HG02571 (cell line): ENCODE measurements at regions not wholly inside any gene's neighbourhood (a gene's known extent, or its start where the extent isn't known, plus 50 kb on each side); places are given as distances from the start of the nearest gene placed in this dataset.
"Not testable (repeated sequence)": the region's sequence is repeated elsewhere in the genome, so short reads cannot be mapped to it uniquely, and the experiment has no call there.

Source experiments
- ATAC-seq: cut with Tn5 transposase; IDR thresholded peaks from one replicate; pipeline ENCODE4 v1.9.1; 2021; ENCODE audit warnings: mild to moderate bottlenecking, moderate library complexity; ENCODE audit not compliant: unreplicated experiment

DNA sequence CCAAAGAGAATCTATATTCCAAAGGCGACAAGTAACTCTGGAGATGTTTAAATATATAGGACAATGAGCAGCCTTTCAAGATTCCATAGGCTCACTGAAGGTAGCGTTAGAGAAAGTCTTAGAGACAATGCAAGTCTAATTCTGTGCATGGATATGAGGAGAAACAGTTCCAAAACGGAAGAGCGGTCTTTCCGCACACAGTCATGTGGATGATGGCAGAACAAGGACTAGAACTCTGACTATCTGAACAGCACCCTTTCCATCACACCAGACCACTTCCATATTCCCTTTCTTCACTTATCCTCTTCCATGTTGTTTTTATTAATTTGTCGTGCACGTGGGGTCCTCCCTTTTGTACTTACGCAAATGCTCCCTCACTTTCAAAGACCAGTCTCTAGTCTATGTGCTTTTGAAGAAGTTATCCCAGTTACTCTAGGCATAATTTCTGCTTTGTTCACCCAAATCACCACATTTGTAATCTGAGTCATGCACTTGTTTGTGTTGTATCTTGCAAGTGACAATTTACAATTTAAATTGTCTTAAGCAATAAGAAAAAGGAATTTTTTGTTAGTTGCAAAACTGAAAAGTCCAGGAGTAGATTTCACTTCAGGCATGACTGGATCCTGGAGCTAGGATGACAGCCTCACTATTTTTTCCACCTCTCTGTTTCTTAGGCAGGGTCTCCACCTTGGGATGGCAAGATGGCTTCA lies 116.0 kb upstream of the ADRA1B start:
- no peak for ATAC-seq

DNA sequence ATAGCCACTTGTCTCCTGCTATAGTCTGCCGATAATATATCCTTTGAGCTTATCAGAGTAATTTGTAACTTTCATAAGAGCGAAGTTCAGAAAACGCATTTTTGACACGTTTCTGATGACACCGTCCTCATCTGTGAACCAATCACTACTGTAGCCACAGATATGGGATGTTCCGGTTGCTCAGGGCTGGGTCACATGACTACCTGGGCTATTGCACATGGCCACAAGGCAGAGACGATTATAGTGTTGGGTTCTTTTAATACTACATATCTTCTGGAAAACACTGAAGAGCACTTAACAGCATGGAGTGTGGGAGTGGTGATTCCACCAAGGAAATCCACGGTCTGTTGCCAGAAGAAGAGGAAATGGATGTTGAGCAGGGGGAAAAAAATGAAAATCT lies 115.0 kb upstream of the ADRA1B start:
- ATAC-seq: no peak

DNA sequence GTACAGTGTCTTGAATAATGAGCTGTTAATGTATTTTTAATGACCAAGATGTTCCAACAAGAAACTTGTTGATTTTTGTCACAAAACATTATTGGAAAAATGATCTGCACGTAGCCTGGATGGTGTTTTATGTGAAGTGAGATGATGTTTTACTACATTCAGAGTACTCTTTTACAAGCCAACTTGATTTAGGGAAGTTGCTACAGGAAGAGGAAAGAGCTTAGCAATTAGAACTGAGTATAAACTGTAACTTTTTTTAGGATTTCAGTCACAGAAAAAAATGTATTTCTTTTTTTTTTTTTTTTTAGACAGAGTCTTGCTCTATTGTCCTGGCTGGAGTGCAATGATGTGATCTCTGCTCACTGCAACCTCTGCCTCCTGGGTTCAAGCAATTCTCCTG lies 113.6 kb upstream of the ADRA1B start:
- no peak for ATAC-seq

DNA sequence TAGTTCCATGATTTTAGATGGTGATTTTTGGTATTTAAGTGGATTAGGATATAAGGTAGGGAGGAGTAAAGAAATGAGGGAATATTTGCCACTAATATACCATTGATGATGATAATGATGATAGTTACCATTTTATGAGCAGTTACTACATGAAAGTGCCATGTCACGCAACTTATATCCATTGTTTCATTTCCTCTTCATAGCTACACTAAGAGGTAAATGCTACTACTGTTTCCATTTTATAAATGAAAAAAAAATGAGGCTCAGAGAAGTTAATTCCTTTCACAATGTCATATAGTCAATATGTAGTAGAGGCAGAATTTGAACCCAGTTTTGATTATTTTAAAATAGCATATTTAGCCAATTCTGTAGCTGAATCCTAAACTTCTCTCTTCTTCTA lies 112.2 kb upstream of the ADRA1B start:
- ATAC-seq: no peak

DNA sequence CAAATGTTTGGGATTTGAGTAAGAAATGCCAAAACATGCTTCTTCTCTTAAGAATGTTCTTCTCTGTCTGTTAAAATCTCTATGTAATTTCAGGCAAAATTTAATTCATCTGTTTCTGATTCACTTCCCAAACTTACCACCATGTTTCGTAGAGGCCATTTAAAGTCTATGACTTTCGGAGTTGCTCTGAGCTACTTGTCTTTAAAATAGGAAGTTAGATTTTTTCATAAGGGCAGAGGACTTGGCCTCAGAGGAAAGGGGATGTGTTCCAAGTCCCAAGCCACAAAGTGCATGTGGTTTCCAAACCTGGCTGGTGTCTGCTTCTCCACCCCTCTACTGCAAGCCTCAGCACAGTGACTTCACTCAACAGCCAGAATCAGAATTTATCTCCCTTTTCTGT lies 111.3 kb upstream of the ADRA1B start:
- no peak for ATAC-seq

DNA sequence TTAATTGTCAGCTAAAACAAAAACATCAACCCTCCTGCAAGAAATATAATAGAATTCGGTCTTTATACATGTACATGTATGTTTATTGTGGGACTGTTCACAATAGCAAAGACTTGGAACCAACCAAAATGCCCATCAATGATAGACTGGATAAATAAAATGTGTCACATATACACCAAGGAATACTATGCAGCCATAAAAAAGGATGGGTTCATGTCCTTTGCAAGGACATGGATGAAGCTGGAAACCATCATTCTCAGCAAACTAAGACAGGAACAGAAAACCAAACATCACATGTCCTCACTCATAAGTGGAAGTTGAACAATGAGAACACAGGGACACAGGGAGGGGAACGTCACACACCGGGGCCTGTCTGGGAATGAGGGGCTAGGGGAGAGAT lies 109.1 kb upstream of the ADRA1B start:
- not testable (repeated sequence) for ATAC-seq

DNA sequence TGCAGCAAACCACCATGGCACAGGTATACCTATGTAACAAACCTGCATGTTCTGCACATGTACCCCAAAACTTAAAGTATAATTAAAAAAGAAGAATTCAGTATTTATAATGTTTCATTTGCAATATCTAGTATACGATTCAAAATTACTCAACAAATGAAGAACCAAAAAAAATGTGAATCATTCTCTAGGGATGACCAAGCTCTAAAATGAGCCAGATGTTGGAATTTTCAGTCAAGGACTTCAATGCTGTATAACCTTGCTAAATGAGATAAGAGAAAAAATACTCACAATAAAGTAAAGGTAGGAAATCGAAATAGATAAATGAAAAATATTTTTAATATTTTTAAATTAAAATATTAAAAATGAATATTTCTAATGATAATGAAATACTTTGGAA lies 108.7 kb upstream of the ADRA1B start:
- no peak for ATAC-seq

DNA sequence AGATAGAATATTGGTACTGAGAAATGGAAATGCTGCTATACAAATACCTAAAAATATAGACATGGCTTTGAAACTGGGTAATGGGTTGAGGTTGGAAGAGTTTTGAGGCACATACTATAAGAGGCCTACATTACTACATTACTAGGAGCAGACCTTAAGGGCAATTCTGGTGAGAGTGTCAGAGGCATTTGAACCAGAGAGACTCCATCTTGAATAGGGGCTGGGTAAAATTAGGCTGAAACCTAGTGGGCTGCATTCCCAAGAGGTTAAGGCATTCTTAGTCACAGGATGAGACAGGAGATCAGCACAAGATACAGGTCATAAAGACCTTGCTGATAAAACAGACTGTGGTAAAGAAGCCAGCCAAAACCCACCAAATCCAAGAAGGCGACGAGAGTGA lies 104.6 kb upstream of the ADRA1B start:
- ATAC-seq: no peak

DNA sequence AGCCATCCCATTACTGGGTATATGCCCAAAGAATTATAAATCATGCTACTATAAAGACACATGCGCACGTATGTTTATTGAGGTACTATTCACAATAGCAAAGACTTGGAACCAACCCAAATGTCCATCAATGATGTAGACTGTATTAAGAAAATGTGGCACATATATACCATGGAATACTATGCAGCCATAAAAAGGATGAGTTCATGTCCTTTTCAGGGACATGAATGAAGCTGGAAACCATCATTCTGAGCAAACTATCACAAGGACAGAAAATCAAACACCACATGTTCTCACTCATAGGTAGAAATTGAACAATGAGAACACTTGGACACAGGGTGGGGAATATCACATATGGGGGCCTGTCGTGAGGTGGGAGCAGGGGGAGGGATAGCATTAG lies 103.5 kb upstream of the ADRA1B start:
- ATAC-seq: not testable (repeated sequence)

DNA sequence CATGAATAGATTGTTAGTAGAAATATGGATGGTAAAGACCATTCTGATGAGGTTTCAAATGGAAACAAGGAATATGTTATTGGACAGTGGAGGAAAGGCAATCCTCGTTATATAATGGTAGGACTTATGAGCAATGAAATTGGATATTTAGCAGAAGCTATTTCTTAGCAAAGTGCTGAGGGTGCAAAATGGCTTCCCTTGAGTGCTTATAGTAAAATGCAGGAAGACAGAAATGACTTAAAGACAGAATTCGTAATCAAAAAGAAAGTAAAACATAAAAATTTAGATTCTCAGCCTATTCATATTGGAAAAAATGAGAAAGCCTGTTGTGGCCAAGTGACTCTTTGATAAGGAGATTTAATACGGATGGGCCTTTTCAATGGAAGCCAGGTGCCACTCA lies 102.1 kb upstream of the ADRA1B start:
- no peak for ATAC-seq

DNA sequence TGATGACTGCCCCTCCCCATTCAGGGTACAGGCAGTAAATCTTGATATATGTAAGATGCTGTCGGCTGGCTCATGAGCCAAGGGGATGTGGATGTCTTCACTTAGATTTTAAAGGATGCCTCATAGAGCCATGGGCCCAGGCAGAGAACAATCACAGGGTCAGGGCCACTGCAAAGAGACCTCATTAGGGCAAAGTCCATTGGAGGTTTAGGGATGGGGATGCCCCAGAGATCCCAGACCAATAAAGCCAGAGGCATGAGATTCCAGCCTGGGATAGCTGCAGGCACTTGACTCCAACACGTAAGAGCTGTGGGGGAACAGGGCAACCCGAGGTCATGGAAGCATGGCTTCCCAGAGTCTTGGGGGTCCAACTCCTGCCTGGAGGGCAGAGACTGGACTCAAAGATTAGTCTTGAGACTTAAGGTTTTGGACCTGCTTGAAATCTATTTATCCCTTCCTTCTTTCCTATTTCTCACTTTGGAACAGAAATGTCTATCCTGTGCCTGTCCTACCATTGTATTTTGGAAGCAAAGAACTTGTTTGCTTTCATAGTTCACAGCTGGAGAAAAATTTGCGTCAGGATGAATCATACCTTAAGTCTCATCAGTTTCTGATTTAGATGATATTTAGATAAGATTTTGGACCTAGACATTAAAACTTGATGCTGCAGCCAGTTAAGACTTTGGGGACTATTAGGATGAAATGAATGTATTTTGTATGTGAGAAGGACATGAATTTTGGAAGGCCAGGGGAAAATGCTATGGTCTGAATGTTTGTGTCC lies 101.3 kb upstream of the ADRA1B start:
- ATAC-seq: no peak

DNA sequence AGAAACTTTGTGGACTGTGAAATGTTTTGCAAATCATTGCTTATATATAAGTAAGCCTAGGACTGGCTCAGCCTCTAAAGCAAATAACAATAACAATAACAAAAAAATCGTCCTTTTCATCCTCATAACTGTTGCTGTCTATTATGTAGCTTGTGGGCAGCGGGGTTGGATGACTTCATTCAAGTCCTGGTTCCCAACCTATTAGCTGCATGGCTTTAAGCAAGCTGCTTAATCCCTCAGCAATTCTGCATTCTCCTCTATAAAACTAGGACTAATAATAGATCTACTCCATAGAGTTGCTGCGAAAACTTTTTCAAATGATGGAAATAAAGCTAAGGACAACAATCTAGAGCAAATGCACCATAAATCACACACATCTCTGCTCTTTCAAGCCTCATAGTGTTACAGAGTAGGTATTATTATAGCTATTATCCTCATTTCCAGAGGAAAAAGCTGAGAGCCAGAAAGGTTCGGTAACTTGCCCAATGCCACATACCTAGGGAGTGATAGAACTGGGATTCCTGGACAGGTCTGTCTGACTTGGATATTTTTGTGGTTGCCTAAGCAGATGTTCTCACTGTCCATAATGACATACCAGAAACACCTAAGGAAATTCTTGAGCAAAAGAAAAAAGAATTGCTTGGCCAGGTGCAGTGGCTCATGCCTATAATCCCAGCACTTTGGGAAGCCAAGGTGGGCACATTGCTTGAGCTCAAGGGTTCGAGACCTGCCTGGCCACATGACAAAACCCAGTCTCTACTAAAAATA lies 98.8 kb upstream of the ADRA1B start:
- ATAC-seq: no peak

DNA sequence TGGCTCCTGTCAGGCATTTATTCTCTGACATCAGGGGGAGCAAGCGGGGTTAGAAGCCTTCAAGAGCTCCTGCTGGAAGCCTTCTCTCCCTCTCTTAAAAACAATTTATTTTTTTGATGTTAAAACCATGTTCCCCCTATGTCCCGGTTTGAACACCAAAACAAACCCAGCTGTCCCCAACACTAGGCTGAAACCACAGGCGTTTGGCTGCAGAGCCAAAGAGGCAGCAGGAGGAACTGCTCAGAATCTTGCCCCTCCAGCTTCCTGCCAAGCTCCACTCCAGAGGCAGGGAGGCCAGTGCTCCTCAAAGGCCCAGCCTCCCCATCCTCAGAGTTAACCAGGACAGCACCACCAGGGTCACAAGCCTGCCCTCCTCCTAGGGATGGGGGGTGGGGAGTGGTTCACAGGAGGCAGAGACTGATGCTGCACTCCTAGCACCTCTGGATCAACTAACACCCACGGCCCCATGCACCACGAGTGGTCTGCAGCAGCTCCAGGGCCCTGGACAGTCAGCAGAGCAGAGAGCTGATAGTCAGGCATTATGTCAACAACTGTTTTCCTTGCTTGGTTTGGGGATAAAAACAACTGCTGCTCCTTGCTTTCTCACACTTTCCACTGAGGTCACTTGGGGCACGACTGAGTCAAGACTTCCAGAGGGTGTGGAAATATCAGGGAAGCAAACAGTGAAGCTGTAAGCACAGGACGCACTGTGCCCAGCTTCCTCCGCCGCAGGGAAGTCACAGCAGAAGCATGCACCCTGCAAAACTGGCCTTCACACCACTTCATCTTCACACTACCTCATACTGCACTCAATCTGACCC lies 96.5 kb upstream of the ADRA1B start:
- no peak for ATAC-seq

DNA sequence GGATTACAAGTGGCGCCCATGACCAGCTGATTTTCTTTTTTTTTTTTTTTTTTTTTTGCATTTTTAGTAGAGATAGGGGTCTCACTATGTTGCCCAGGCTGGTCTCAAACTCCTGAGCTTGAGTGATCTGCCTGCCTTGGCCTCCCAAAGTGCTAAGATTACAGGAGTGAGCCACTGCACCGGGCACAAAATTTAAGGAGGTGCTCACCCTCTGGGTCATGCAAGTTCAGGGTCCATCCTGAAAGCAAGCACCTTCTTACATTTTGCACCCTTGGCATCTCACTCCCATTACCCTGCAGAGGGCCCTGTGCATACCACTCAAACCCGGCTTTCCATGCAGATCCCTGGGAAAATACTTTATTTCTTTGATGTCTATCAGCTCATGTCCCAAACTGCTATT lies 95.6 kb upstream of the ADRA1B start:
- ATAC-seq: no peak

DNA sequence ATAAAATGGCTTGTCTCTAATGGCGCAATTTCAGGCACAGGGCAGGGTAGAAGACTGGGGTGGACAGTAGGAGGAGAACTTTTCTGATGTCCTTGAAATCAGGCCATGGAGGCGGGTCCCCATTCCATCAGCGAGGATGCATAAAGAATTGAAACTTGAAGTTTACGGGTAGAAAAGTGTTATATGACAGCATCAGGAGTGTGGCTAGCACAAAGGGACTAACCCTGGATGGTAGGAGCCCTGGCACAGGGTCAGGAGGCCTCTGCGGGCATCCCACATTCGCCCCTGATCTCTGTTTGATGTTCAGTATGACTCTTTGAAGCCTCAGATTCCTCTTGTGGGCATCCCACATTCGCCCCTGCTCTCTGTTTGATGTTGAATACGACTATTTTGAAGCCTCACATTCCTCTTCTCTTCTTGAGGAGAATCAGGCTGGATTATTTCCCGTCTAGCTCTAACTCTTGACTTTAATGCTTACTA lies 94.8 kb upstream of the ADRA1B start:
- ATAC-seq: no peak

DNA sequence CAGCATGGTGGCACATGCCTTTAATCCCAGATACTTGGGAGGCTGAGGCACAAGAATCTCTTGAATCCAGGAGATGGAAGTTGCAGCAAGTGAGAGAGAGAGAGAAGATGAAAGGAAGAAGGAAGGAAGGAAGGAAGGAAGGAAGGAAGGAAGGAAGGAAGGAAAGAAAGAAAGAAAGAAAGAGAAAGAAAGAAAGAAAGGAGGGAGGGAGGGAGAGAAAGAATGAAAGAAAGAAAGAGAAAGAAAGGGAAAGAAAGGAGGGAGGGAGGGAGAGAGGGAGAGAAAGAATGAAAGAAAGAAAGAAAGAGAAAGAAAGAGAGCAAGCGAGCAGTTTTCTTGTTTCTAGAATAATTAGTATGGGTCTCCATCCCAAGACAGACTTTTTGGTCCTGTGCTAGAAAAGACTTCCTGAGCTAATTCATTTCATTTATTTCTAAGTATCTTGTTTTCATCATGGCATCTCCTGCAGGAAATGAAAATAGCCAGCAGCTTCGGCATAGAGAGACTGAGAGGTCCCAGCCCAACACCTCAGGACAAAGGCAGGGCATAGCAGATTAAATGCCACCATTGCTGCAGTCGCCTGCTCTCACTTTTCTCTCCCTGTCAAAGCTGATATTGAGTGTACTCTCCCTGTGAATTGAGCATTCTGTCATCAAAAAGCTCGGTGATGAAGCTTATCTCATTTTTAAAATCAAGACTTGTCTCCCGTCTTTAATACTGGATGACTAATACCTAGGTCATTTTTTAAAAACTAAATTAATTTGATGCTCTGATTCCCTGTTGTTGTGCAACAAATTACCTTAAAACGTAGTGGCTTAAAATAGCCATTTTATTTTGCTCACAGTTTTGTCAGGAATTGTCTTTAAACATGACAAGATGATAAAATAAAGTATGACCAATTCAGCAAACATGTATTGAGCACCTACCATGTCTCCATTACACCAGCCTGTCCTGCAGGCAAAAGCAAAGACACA lies 91.8 kb upstream of the ADRA1B start:
- no peak for ATAC-seq

DNA sequence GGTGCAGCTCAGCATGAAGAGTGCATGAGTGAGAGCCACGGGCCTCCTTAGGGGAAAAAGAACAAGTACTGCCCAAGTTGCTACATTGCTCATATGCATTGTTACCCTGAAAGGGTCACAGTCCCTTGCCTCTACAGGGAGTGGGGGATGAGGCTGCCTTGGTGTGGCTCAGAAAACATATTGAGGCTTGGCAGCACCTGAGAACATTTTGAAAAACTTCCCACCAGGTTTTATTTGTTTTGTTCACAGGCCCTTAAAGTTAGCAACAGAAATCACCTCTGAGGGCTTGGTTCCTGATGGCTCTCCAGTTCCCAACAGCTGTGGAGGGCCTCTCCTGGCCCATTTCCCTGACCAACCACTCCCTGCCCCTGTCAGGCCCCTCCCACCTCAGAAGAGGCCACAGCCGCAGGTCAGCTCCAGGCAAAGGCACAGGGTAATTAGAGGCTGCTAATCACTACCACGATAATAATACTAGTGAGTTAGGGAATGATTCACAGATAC lies 90.7 kb upstream of the ADRA1B start:
- no peak for ATAC-seq

DNA sequence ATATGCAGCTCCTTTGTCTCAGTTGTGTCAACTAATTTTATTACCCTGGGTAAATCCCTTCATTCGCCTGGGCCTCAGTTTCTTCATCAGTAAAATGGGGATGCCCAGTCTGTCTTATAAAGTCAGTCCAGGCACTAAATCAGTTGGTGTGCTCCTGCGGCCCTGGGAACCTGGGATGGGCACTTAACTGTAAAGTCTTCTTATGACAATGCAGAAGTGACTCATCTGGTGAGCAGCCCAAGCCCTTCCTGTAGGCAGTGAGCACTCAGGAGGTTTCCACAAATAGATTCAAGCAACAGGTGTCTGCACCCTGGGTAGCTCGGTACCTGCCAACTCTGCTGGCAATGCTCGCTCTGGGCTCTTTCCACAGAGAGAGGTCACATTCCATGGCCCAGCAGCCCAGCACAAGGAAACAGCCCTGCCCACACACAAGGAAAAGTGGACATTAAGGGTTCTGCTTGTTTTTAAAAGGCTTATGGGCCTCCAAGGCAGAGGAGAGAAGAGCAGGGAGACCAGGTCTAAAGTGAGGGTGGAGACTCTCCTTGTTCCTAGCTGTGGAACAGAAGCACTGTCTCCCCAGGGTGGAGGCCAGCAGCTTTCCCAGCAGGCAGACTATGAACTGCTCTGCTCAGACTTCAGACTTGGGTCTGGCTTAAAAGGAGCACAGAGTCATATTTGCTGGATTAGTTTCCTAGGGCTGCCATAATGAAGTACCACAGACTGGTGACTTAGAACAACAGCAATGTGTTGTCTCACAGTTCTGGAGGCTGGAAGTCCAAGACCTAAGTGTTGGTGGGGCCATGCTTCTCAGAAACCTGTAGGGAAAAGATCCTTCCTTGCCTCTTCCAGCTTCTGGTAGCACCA lies 89.7 kb upstream of the ADRA1B start:
- ATAC-seq: peak; percentile 88

DNA sequence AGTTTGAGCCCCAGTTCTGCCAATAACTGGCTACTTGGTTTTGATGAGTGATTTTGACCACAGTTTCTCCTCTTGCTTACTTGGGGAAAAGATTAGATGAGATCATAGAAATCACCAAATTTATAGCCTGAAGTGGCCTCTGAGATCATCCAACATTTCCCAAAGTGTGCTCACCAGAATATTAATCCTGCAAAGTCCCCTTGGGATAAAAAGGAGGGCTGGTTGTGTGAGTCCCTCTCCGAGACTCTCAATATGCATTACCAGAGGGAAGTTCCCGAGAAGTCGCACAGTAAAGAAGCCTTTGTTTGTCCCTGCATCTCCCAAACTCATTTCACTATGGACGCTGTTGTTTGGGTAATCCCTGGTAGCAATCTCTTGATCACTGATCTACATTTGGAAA lies 88.4 kb upstream of the ADRA1B start:
- ATAC-seq: no peak
